ENCODE measurements at regions not wholly inside any gene's neighbourhood (a gene's known extent, or its start where the extent isn't known, plus 50 kb on each side); places are given as distances from the start of the nearest gene placed in this dataset.

DNA sequence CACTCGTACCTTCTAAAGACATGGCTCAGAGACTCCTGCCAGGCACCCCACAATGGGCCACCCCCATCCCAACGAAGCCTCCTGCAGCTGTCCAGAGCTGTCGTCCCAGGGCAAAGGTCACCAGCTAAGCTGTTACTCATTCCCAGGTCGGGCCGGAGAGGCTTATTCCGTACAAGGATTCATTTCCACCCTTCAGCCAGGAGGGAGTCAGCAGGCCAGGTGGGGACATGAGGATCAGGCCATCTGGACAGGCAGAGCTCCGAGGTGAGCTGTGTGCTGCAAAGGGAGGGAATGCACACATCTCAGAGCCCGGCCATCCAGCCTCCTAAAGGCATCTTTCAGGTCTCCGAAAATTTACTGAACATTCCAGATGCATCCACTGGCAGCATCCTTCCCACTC lies 63.9 kb upstream of the NANOS1 start:
- no peak for DNase-seq (ENCODE audit: low read depth)
- ChIA-PET CTCF (no interaction called here), POLR2A (no interaction called here)
- TF ChIP-seq, protein P1, sequence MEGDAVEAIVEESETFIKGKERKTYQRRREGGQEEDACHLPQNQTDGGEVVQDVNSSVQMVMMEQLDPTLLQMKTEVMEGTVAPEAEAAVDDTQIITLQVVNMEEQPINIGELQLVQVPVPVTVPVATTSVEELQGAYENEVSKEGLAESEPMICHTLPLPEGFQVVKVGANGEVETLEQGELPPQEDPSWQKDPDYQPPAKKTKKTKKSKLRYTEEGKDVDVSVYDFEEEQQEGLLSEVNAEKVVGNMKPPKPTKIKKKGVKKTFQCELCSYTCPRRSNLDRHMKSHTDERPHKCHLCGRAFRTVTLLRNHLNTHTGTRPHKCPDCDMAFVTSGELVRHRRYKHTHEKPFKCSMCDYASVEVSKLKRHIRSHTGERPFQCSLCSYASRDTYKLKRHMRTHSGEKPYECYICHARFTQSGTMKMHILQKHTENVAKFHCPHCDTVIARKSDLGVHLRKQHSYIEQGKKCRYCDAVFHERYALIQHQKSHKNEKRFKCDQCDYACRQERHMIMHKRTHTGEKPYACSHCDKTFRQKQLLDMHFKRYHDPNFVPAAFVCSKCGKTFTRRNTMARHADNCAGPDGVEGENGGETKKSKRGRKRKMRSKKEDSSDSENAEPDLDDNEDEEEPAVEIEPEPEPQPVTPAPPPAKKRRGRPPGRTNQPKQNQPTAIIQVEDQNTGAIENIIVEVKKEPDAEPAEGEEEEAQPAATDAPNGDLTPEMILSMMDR (IDR thresholded peaks at IDR 0.05; ENCODE audit: insufficient read depth, low read depth, low read length): no peak
- Histone ChIP-seq H3K36me3 (ENCODE audit: control insufficient read depth, insufficient read depth, low read length) (no peaks in the 10 kb centered on the region), H3K4me3 (ENCODE audit: low read depth, low read length) (no peak overlapping the region), H3K27me3 (ENCODE audit: control insufficient read depth, insufficient read depth, low read length) (0 out of 2 replicates have a peak, but pooled peaks cover 9% of the 10 kb centered on the region)

DNA sequence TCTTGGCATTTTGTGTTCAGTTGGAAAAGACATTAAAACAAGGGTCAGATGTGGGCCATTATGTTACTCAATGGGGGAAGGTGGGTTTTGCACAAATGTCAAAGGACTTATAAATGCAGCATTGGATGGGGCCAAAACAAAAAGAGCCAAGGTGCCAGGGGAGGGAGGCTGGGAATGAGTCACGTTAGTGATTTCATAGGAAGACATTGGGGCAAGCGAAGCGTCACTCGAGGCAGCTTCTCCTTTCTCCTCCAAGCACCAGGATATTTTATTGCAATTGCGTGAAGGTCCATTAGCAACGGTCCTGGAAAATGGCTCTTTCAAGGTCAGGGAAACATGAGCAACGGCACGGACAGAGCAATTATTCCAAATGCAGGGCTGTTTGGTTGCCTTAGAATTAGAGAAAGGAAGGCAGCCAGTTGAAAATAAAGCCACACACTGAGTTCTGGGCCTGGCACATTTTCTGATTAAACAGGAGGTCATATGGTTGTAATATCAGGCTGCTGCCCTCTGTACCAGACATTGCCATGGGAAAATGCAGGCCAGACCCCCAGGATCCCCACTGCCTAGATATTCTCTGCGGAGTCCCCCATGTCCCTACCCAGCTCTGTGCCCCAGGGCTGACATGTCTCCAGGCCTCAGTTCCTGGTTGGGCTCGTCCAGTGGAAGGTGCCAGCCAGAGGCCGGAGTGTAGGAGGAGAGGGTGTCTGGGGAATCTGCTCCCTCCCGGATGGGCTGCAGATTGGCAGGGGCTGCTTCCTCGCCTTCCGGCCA lies 63.3 kb upstream of the NANOS1 start:
- H3K36me3 ChIP-seq (ENCODE audit: control insufficient read depth, insufficient read depth, low read length): no peaks in the 10 kb centered on the region
- no peak overlapping the region for H3K4me3 ChIP-seq (ENCODE audit: low read depth, low read length)
- ChIA-PET CTCF (no interaction called here), POLR2A (no interaction called here)
- H3K27me3 ChIP-seq (ENCODE audit: control insufficient read depth, insufficient read depth, low read length): 0 out of 2 replicates have a peak, but pooled peaks cover 9% of the 10 kb centered on the region
- no peak for DNase-seq (ENCODE audit: low read depth)
- TF ChIP-seq, protein P1 (IDR thresholded peaks at IDR 0.05; ENCODE audit: insufficient read depth, low read depth, low read length): no peak

DNA sequence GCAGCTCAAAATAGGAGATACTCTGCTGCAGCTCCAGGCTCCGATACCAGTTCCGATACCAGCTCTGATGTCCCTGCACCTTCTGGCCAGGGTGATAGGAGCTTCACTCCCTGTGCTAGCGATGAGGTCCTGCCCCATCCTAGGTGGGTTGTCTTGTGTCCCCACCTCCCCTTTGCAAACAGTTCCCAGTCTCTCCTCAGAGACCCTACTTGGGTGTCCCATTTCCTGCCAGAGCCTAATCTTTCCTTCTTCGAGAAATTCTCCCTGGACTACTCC lies 62.7 kb upstream of the NANOS1 start:
- TF ChIP-seq, protein P1 (IDR thresholded peaks at IDR 0.05; ENCODE audit: insufficient read depth, low read depth, low read length): no peak
- ChIA-PET POLR2A (no interaction called here), CTCF (no interaction called here)

DNA sequence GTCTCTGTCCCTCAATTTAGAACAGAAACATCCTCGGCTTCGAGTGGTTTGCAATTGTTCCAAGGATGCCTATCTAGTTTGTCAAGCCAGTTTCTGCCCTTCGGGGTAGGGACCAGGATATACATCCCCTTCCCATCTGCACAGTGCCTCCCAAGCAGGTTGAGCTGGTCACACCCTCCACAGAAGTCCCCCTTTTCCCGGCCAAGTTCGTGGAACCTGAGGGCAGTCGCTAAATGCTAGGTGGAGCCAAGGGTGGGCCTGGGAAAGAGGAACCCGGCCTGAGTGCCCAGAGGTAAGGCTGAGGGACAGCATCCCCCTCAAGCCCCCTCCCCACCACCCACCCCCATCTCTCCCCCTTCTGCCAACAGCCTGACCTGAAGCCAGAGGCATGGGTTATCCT lies 62.4 kb upstream of the NANOS1 start:
- H3K4me3 ChIP-seq (ENCODE audit: low read depth, low read length): no peak overlapping the region
- H3K36me3 ChIP-seq (ENCODE audit: control insufficient read depth, insufficient read depth, low read length): no peaks in the 10 kb centered on the region
- H3K27me3 ChIP-seq (ENCODE audit: control insufficient read depth, insufficient read depth, low read length): peaks cover 11% of the 10 kb centered on the region; the same call in 1 of the 2 replicates
- TF ChIP-seq, protein P1 (IDR thresholded peaks at IDR 0.05; ENCODE audit: insufficient read depth, low read depth, low read length): no peak
- POLR2A ChIA-PET: no interaction called here
- no peak for DNase-seq (ENCODE audit: low read depth)
- CTCF ChIA-PET: no interaction called here

More for the DNA sequence above, 62.7 kb upstream of the NANOS1 start:
- no peaks in the 10 kb centered on the region for H3K36me3 ChIP-seq (ENCODE audit: control insufficient read depth, insufficient read depth, low read length)
- no peak overlapping the region for H3K4me3 ChIP-seq (ENCODE audit: low read depth, low read length)
- H3K27me3 ChIP-seq (ENCODE audit: control insufficient read depth, insufficient read depth, low read length): peaks cover 9% of the 10 kb centered on the region; the same call in 1 of the 2 replicates
- no peak for DNase-seq (ENCODE audit: low read depth)

DNA sequence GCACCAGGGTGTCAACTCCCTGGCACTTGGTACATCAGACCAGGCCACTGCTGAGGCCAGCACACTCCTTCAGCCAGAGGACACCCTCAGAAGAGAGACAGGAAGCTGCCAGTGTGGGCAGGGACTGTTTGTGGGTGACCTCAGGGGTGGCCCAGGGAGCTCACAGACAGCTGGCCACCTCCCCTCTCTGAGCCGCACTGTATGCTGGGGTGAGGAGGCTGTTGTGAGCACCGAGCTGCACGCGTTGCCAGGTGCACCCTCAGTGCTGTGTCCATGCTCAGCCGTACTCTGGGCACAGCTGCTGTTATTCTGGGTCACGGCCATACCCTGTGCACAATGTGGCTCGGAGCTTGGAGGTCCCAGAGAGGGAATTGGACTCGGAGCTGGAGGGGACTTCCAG lies 61.5 kb upstream of the NANOS1 start:
- ChIA-PET CTCF (no interaction called here), POLR2A (no interaction called here)
- no peak overlapping the region for H3K4me3 ChIP-seq (ENCODE audit: low read depth, low read length)
- TF ChIP-seq, protein P1 (IDR thresholded peaks at IDR 0.05; ENCODE audit: insufficient read depth, low read depth, low read length): no peak
- H3K27me3 ChIP-seq (ENCODE audit: control insufficient read depth, insufficient read depth, low read length): peaks cover 11% of the 10 kb centered on the region; the same call in 1 of the 2 replicates
- DNase-seq (ENCODE audit: low read depth): no peak
- no peaks in the 10 kb centered on the region for H3K36me3 ChIP-seq (ENCODE audit: control insufficient read depth, insufficient read depth, low read length)

All from BJ (cell line).